ENCODE measurements at regions not wholly inside any gene's neighbourhood (a gene's known extent, or its start where the extent isn't known, plus 50 kb on each side); places are given as distances from the start of the nearest gene placed in this dataset.
"Not testable (repeated sequence)": the region's sequence is repeated elsewhere in the genome, so short reads cannot be mapped to it uniquely, and the experiment has no call there.

- not testable (repeated sequence) for DNase-seq (ENCODE audit: low spot score)
Observed at GRCh38 chr17:26936645-26937044, 357.3 kb upstream of the WSB1 start.

GRCh38 chr17:26937750-26938322 is 356.1 kb upstream of the WSB1 start:
- not testable (repeated sequence) for DNase-seq (ENCODE audit: low spot score)

GRCh38 chr17:26939755-26940154 is 354.2 kb upstream of the WSB1 start:
- not testable (repeated sequence) for DNase-seq (ENCODE audit: low spot score)

GRCh38 chr17:26940587-26940986 is 353.3 kb upstream of the WSB1 start:
- not testable (repeated sequence) for DNase-seq (ENCODE audit: low spot score)

GRCh38 chr17:26962255-26963162 is 331.4 kb upstream of the WSB1 start:
- peak; percentile 44 for DNase-seq (ENCODE audit: low spot score)

- DNase-seq (ENCODE audit: low spot score) = no peak
Observed at GRCh38 chr17:26963163-26963503, 330.8 kb upstream of the WSB1 start.

GRCh38 chr17:26965898-26966624 is 327.9 kb upstream of the WSB1 start:
- DNase-seq (ENCODE audit: low spot score) = not testable (repeated sequence)

GRCh38 chr17:26966625-26967179 is 327.2 kb upstream of the WSB1 start:
- DNase-seq (ENCODE audit: low spot score) = not testable (repeated sequence)

- not testable (repeated sequence) for DNase-seq (ENCODE audit: low spot score)
Observed at GRCh38 chr17:26981845-26982425, 312.0 kb upstream of the WSB1 start.

GRCh38 chr17:26982563-26982962 is 311.4 kb upstream of the WSB1 start:
- DNase-seq (ENCODE audit: low spot score) = not testable (repeated sequence)

GRCh38 chr17:26987851-26988250 is 306.1 kb upstream of the WSB1 start:
- not testable (repeated sequence) for DNase-seq (ENCODE audit: low spot score)

GRCh38 chr17:26994648-26995047 is 299.3 kb upstream of the WSB1 start:
- not testable (repeated sequence) for DNase-seq (ENCODE audit: low spot score)

- DNase-seq (ENCODE audit: low spot score) = not testable (repeated sequence)
Observed at GRCh38 chr17:26996146-26996916, 297.6 kb upstream of the WSB1 start.

GRCh38 chr17:27007734-27008531 is 286.0 kb upstream of the WSB1 start:
- not testable (repeated sequence) for DNase-seq (ENCODE audit: low spot score)

- DNase-seq (ENCODE audit: low spot score) = no peak
Observed at GRCh38 chr17:27009087-27009486, 284.8 kb upstream of the WSB1 start.

- DNase-seq (ENCODE audit: low spot score) = not testable (repeated sequence)
Observed at GRCh38 chr17:27010138-27010537, 283.8 kb upstream of the WSB1 start.

- DNase-seq (ENCODE audit: low spot score) = not testable (repeated sequence)
Observed at GRCh38 chr17:27030552-27030951, 263.4 kb upstream of the WSB1 start.

GRCh38 chr17:27038676-27039075 is 255.2 kb upstream of the WSB1 start:
- DNase-seq (ENCODE audit: low spot score) = no peak

GRCh38 chr17:27045039-27045438 is 248.9 kb upstream of the WSB1 start:
- not testable (repeated sequence) for DNase-seq (ENCODE audit: low spot score)

Data from ureter (tissue), 1 donor.